ENCODE measurements at regions not wholly inside any gene's neighbourhood (a gene's known extent, or its start where the extent isn't known, plus 50 kb on each side); places are given as distances from the start of the nearest gene placed in this dataset.
A peak's percentile ranks its signal among the peaks of the same experiment; 100 is the strongest.
"Not testable (repeated sequence)": the region's sequence is repeated elsewhere in the genome, so short reads cannot be mapped to it uniquely, and the experiment has no call there.

DNA sequence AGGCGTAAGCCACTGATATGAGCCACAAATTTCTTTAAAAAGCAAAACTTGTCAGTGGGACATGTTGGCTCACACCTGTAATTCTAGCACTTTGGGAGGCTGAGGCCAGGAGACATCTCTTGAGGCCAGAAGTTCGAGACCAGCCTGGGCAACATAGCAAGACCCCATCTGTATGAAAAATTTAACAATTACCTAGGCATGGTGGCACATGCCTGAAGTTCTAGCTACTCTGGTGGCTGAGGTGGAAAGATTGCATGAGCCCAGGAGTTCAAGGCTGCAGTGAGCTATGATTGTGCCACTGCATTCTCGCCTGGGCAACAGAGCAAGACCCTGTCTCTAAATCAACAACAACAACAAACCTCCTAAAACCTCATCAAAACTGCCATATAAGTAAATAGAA, 147.6 kb upstream of the BARHL2 start:
- DNase-seq (ENCODE audit: low read depth in 4 of 4, low spot score in 3 of 4), result no peak

DNA sequence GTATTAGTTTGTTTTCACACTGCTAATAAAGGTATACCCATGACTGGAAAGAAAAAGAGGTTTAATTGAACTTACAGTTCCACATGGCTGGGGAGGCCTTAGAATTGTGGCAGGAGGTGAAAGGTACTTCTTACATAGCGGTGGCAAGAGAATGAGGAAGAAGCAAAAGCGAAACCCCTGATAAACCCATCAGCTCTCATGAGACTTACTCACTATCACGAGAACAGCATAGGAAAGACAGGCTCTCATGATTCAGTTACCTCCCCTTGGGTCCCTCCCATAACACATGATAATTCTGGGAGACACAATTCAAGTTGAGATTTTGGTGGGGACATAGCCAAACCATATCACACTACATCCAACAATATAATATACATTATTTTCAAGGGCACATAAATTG, 145.7 kb upstream of the BARHL2 start:
- no peak for DNase-seq (ENCODE audit: low read depth in 4 of 4, low spot score in 3 of 4)

DNA sequence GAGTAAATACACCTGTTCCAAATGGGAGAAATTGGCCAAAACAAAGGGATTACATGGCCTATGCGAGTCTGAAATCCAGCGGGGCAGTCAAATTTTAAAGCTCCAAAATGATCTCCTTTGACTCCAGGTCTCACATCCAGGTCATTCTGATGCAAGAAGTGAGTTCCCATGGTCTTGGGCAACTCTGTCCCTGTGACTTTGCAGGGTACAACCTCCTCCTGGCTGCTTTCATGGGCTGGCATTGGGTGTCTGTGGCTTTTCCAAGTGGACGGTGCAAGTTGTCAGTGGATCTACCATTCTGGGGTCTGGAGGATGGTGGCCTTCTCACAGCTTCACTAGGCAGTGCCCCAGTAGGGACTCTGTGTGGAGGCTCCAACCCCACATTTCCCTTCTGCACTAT, 144.3 kb upstream of the BARHL2 start:
- not testable (repeated sequence) for DNase-seq (ENCODE audit: low read depth in 4 of 4, low spot score in 3 of 4)

DNA sequence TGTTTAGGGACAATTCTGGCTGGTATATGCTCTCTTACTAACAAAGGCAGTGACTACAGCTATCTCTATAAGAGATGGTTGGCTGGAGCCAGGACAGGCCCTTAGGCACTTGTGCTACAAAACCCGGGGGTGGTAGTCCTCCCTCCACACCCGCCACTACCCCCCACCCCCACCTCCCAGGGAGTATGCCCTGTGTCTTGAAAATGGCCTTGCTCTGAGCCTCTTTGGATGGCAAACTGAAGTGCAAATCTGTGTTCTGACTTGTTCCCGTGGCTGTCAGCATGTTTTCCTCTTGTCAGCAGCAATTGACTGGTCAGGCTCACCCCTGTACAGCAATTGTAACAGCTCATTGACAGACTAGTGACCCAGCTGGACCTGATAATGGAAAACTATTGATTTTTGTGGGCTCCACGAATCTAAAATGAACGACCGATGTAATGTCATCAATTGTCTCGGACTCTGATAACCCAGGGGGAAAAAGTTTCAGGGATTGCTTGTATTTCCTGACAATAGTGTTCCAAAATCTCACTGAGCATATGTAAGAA, 139.4 kb upstream of the BARHL2 start:
- DNase-seq (ENCODE audit: low read depth in 4 of 4, low spot score in 3 of 4), result no peak

DNA sequence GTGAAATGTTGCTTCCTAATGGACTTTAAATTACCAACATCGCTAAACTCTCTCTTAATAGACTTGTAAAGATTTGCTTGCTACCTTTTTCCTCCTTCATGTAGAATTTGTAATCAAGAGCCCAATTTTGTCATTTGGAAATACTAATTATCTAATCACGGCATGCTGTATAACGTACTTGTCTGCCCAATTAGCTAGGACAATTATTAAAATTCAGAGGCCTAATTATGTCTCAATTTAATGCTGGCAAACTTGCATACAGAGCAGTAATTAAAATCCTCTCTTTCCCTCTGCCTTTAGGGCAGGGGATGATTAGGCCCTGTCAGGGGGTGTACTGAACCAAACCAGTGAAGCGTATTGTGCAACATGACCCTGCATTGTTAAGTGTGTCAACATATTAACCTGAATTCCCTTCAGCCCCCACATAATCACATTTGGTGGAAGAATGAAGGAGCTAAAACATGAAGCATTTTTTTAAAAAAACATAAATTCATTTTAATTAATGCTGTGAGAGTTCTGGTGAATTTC, 137.4 kb upstream of the BARHL2 start:
- DNase-seq (ENCODE audit: low read depth in 4 of 4, low spot score in 3 of 4), result no peak

DNA sequence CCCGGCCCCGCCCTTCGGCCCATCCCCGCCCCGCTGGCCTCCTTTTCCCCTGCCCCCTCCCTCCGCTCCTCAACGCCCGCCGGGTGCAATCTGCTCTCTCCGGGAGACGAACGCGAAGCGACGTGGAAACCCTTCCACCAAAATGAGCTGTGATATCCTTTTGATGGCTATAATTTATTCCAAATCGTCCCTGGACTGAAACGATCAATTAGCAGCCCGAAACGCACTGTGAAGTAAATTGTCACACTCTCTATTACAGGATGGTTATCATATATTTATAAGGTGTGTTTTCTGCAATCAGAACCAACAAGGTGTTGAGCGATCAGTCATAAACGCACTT, 134.6 kb upstream of the BARHL2 start:
- no peak for DNase-seq (ENCODE audit: low read depth in 4 of 4, low spot score in 3 of 4)

DNA sequence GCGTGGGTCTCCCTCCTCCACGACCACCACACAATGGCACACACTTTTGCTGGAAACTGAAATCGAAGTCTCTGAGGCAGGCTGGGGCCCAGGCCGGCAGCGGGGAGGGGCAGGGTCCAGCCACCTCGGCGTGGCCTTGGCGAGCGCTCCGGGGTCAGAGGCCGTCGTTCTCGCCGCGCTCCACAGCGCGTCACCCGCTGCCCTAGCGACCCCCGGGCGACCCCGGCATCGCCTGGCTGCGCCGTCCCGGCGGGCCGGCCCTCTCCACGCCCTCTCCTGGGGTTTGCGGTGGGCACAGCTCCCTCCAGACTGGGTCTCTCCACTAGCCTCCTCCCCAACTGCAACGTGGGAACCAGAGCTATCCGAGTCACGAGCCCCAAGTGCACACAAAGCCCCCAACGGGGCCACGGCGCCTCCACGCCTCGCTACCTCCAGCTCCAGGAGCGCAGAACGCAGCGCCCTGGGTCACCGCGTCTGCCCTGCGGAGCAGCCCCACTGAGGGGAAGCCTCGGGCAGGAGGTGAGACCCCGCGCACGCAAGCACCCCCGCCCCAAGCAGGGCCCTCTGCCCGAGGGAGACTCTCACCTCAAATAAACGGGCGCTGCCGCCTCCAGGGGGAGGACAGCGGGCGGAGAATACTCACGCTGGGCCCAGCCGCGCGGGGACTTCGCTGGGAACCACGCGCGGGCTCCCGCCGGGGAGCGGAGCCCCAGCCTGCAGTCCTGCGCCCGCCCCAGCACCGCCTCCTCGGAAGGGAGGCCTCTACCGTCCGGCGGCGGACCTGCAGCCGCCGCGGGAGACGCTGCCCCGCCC, 134.0 kb upstream of the BARHL2 start:
- peak in 1 of 4 donors; percentile 52 for DNase-seq (ENCODE audit: low read depth in 4 of 4, low spot score in 3 of 4)

DNA sequence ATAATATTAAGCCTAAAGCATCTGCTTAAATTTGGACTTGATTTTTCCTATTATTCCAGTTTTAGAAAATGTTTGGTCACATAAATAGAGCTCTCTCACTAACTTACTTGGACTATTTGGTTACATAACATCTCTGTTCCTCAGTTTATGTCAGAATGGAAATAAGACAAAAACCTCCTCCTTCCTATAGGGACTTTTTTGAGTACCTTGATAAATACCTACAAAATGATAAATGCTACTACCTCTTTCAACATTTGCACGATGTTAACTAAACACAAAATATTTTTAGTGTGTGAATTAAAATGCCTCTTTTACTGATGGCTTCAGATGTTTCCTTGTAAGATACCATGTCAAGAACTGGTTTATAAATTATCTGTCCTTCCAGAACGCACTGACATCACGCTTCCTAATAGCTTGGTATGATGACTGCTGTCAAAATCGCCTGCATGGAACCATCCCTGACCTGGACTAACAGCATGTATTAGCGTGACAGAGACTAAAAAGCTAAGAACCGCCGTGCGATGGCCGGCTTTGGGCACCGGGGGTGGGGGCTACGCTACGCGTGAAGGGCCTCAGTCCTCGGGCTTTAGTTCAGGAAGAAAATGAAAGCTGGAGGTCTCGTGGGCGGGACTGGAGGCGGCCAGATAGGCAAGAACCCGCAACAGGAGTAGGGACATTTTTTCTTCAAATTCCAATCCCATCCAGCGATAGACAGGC, 133.2 kb upstream of the BARHL2 start:
- no peak for DNase-seq (ENCODE audit: low read depth in 4 of 4, low spot score in 3 of 4)

DNA sequence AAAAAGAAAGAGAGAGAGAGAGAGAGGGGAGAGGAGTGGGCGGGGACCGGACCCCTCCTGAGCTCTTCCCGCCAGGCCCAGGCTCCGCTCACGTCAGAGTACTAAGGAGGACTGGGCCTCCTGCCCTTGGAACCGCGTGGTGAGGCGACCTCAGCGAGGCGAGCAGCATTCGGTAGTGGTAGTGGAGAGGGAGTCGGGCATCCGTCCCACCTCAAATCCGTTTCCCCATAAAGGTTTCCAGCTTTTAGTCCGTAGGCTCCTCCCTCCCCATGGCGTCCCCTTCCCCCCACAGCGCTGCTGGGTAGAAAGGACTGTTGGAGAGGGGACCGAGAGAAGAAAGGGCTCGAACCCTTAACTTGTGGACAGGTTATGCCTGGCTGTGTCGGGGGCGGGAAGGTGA, 124.4 kb upstream of the BARHL2 start:
- DNase-seq (ENCODE audit: low read depth in 4 of 4, low spot score in 3 of 4), result no peak

DNA sequence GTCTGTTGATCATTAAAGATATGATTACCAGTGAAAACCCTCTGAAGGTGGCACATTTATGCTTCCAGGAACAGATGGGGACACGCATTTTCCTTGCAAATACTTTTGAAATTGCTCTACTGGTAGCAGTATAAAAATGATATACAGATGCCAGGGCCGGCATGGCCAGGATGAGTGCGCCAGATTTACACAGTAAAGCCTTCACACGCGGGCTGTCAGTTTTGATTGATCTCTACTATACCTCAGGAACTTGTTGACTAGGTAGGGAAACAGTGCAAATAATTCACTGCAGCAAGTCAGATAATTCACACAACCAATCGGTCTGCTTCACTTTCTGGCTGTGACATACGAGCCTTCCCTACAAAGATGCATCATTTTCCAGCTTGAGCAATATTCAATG, 123.2 kb upstream of the BARHL2 start:
- no peak for DNase-seq (ENCODE audit: low read depth in 4 of 4, low spot score in 3 of 4)

DNA sequence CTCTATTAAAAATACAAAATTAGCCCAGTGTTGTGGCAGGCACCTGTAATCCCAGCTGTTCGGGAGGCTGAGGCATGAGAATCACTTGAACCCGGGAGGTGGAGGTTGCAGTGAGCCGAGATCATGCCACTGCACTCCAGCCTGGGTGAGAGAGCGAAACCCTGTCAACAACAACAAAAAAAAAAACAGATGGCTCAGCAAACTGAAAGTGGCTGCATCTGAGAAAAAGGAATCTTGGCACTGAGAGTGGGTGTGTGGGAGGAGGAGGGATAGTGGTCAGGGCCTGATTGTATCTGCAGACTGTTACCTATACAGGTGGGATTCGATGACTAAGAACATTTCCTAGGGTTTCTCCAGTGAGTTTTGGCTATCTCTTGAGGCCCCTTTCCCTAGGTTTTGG, 122.2 kb upstream of the BARHL2 start:
- no peak for DNase-seq (ENCODE audit: low read depth in 4 of 4, low spot score in 3 of 4)

DNA sequence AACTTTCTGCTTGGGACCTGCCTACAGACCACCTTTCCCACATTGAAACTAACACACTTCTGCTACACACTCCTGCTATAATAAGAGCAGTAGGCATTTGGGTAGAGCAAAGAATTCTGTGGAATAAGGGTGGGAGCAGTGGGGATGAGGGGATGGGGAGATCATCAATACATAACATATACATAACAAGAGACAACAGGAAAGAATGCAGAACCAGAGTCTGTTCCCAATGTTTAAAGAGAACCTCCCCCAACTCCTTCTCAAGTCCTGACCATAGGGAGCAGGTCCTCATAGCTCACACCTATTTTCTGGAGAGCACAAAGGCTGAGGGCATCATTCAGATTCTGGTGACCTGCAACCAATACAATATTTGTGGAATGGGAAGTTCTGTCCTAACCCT, 121.6 kb upstream of the BARHL2 start:
- DNase-seq (ENCODE audit: low read depth in 4 of 4, low spot score in 3 of 4), result no peak

DNA sequence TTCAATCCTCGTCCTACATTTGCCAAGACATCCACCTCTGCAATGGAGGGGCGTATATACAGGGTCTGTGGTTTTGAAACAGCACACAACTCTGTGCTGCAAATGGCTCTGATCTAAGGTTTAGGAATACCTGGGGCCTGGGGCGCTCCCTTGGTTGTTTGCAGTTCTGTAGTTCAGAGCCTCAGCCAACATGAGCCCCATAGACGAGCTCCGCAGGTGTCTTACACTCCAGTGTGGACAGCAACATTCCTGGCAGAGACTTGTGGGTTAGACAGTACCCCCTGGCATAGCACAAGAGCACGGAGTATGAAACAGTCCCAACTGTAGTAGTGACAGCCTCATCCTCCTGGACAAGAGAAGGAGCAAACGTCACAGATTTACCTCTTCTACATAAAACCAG, 120.3 kb upstream of the BARHL2 start:
- DNase-seq (ENCODE audit: low read depth in 4 of 4, low spot score in 3 of 4), result no peak

DNA sequence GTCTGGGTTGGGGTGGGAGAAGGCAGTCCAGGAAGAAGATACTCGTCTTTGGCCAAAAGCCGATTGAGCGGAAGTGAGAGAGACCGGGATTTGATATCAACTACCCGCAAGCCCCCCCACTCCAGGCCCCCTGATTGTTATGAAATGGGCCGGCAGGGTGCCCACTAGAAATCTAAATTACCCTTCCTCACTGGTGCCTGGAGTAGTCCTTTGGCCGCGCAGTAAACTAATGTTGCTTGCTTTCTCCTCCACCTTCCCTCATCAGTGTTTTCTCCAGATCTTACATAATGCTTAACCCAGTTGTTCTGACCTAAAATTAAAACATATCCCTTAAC, 119.2 kb upstream of the BARHL2 start:
- DNase-seq (ENCODE audit: low read depth in 4 of 4, low spot score in 3 of 4), result no peak

DNA sequence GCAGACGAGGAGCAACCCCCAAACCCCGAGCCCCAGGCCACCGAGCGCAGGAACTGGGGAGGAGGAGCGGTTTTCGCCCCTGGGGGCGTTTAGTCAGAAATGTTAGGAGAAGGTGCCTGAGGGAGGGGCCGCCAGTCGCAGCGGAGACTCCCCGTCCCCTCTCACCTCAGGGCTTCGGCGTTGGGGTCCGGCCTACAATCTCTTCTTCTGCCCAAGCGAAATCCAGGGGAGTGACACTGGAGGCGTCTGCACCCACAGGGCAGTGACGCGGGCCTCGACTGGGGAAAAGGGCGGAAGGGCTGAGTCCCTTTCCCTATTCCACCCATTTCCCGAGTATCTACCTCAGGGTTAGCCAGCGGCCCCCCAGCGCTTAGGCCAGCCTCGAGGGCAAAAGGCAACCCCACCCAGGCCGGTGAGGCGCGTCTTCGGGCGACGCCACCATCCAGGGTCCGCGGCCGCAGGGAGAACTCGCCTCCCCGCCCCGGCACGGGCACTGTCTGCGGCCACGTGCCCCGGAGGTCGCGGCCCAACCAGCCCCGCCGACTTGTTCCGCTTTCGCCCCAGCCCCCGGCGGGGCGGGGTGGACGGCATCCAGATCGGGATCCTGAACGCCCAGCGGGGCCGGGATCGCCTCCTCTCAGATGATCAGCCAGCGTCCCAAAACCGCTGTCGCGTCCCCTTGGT, 118.7 kb upstream of the BARHL2 start:
- DNase-seq (ENCODE audit: low read depth in 4 of 4, low spot score in 3 of 4), result no peak

DNA sequence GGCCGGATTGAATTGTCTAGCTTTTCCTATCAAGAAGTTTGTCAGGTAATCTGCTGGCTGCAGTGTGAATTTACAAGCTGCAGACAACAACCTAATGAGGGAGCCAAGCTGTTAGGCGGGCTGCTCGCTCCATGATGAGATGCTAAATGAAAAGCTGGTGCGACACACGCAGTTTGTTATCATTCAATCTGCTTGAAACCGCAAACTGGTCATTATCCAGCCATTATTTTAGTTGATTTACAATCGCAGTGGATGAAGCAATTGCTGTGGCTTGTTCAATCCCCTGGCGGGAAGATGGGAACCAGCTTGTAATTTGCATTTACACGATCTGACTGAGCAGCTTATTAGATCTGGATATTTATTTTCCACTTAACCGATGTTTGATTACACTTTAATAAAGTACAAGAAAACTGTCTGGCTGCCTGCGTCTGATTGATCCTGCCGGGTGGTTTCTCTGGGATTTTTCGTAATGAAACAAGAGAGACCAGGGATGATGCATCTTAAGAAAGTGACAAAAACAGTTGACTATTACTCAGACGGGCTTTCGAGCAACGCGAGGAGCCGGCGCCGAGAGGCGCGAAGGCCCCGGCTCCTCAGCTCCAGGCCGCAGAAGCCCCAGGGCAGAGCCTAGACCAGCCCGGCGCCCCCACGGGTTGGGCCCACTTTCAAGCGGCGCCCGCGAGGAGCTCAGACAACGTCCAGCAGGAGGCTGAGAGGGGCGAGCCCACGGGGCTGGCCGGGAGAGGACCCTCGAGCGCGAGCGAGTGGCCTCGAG, 118.0 kb upstream of the BARHL2 start:
- DNase-seq (ENCODE audit: low read depth in 4 of 4, low spot score in 3 of 4), result no peak

DNA sequence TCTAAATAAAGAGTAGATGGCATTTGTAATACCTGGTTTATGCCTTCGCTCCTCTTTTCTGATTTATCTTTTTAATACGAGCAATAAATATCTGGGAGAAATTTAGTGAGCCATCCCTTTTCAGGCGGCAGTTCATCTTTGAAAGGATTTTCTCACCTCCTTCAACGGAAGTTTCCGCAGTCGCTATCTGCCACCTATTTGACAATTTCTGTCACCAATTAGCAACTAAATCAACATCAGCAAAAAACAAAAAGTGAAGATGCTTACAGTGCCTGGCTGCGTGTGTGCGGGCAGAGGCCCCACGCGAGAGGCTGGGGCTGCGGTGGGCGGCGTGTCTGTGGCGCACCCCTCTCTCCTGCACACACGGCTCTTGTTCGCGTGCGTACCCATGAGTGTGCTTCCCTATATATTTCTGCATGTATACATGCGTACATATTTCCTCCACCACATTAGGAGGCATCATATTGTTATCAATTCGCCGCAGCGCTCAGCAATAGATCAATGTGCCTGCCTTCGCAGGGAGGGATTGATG, 117.3 kb upstream of the BARHL2 start:
- DNase-seq (ENCODE audit: low read depth in 4 of 4, low spot score in 3 of 4), result no peak

DNA sequence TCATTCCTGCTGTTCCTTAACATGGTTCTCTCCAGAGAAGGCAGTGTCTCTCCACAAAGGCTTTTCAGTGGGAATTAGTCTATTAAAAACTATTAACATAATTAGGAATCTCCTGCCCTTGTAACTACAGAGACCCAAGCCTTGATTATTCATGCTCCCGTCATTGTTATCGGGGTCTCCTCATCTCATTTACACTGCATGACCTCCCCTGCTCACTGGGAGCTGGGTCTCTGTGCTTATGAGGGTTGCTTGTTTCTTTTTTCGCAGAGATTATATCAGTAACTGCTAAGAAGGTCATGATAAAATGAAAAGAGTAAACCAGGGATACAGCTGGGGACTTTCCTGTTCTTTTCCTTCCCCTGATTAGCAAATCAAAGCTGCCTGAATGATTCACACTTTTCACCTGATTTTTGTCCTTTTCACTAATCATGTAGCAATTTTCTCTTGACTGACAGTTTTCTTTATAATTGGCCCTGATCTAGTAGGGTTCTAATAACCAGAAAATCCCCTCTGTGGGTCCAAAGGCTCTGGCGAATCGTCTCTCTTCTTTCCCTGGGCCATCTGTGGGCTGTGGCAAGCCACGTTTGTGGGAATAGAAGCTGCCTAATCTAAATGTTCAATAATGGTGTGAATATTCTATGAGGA, 116.5 kb upstream of the BARHL2 start:
- no peak for DNase-seq (ENCODE audit: low read depth in 4 of 4, low spot score in 3 of 4)

DNA sequence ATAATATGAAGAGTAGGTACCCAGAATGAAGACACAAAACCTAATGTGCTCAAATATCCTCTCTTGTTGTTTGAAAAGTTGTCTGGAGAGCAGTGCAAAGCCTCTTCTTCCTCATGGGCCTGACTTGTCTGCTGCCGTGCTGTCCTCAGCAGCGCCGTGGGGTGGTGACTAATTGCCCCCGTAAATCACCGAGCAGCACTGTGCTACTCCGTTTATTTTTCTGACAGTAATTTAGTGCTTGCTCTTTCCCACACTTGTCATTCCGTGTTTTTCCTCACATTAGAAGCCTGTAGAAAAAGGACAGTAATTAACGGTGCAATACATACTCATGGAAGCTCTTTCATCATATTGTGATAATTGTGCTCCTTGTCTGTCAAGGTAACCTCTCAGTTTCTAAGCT, 114.8 kb upstream of the BARHL2 start:
- DNase-seq (ENCODE audit: low read depth in 4 of 4, low spot score in 3 of 4), result no peak

DNA sequence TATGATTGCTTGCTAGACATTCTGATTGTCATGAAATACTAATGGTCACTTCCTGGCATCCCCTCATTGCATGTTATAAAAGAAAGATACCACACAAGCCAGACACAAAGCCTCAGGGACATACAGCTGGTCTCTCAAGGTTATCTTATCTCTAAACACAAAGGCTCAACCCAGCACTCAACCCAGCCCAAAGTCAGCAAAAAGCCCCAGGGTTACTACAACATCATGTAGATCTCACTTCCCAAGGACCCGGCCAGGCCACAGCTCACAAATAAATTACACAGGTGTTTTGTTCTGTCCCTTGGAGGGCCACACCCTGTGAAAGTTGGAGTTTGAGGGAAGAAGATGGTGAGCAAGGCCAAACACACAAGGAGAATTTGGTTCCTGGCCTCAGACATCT, 109.7 kb upstream of the BARHL2 start:
- no peak for DNase-seq (ENCODE audit: low read depth in 4 of 4, low spot score in 3 of 4)
